CD4-positive, alpha-beta T cell treated with Interleukin-2 at 100 ng/mL for 4 hours (primary cell): ENCODE measurements at regions not wholly inside any gene's neighbourhood (a gene's known extent, or its start where the extent isn't known, plus 50 kb on each side); places are given as distances from the start of the nearest gene placed in this dataset.

Source experiments
- DNase-seq: peaks from one replicate; pipeline ENCODE4 v3.0.0-alpha.2; 2020; ENCODE audit warnings: low spot score

DNA sequence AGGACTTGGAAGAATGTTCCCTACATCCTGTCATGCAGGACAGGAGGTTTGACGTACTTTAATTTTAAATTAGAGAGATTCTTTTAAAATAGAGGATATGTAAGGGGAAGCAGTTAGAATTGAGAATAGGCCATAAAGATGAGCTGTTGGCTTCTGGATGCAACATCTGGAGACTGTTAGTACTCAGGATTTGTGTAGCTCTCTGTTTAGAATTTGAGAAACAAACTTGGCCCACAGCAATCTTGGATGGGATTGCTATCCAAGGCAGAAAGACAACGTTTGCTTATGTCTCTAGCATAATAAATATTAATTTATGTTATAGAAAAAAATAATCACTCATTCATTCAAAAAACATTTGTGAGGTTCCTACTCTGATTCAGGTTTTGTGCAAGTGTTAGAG, 398.4 kb upstream of the NOVA1 start:
- DNase-seq = no peak

DNA sequence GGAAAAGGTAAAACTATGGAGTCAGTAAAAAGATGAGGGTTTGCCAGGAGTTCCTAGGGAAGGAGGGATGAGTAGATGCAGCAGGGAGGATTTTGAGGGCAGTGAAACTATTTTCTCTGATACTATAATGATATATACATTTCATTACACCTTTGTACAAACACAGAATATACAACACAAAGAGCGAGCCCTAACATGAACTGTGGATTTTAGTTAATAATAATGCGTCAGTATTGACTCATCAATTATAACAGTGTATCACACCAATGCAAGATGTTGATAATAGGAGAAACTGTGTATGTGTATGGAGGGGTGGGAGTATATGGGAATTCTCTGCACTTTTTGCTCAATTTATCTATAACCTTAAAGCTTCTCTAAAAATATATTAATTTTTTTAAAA, 404.3 kb upstream of the NOVA1 start:
- DNase-seq = no peak

DNA sequence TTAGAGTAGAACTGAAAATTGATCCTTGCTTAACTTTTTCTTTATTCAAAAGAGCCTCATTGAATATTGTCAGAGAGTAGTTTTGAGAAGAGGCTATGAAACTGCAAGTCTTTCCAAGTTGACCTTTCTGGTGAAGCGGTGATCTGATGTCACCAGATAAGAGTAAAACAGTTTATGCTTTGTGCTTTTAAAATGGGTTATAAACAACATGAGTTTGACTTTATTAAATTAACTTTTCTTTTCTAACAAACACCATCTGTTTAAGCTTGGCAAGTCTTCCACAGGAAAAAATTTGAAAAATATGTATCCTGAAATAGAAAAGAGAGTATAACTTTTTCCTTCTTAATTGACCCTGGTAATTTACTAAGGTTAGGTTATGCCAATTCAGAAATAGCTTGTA, 408.7 kb upstream of the NOVA1 start:
- no peak for DNase-seq

GRCh38 chr14:27008187-27008586, 410.4 kb upstream of the NOVA1 start:
- no peak for DNase-seq

DNA sequence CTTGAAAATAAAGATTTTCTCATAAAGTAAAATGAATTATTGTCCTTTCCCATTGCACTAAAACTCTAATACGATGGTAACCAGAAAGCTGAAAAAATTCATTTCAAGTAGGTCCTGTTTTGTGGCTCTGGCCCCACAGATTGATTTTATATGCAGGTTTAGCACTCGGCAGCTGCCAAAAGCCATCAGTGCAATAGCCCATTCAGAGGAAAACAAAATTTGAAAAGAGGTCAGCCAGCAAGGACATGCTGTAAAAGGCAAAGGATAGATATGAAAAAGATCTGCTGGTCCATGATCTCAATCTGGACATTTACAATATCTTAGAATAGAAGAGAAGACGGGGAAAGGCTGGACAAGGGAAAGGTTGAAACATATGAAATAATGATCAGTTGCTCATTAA, 414.8 kb upstream of the NOVA1 start:
- DNase-seq = no peak

DNA sequence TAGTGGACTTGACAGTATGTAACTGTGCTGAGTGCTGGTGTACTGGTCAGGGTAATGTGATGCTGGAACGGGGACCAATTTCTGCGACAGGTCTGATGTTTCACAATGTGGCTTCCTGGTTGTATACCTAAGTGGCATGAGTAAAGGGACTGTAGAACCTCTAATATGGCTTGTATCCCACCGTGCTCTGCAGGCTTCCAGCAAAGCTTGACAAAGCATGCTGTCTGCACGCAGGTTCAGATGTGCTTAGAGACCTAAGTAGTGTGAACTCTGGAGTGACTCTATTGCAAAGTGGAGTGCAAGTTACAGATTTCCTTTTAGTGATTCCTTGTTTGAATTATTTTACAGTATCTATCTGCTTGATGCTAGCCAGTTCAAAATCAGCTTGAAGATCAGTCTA, 415.8 kb upstream of the NOVA1 start:
- DNase-seq = no peak

- DNase-seq = no peak
Measured at GRCh38 chr14:27015065-27015464, 417.2 kb upstream of the NOVA1 start.

- no peak for DNase-seq
Measured at GRCh38 chr14:27025648-27026047, 427.8 kb upstream of the NOVA1 start.

DNA sequence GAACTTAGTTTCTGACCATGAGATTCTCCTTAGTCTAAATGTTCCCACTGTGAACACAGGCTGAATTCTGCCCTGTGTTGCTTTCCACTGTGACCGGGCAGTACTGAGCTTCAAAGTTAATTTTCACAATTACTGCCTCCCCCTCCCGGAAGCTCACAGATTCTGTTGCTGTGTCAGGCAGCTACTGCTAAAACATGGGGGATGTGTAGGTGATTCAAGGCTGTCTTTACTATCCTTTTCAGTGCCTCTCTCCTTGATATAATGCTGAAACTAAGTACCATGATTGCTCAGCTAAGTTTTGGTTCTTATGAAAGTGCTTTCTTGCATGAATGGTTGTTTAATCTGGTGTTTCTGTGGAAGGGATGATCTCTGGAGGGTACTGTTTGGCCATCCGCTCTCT, 428.3 kb upstream of the NOVA1 start:
- DNase-seq = no peak

- DNase-seq = no peak
Measured at GRCh38 chr14:27040552-27040951, 442.7 kb upstream of the NOVA1 start.

DNA sequence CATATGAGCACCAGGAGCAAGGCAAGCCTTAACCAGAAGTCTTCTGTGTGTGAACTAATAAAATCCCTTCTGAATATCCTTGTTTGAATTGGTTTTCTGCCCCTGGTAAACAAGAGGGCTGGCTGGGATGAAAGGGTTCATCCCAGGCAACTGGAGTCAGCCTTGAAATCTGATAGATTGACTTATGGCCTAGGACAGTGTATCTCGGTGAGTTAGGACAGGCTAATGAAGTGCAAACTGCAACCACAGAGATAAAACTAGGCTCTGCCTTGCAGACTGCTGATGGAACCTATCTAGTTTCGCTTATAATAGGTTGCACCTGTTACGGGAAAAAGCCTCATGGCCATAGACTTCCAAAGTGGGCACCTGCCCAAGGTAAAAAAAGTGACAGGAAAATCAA, 451.9 kb upstream of the NOVA1 start:
- DNase-seq = no peak

DNA sequence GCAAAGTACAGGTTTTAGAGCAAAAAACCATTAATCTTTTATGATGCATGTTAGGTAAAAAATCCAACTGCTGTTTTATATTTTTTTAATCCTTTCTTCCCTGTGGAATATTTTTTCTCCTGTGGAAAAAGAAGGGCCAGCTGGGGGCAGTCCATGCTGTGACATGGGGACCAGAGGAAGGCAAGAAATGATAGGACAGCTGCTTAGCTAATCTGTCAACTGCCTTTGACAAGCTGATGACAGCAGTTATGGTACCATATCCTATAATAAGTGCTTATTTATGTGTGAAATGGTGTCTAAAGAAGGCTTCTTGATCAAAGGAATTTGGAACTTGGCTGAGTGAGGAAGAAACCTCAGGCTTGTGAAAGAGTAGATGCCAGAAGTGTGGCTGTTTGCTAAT, 452.4 kb upstream of the NOVA1 start:
- DNase-seq = no peak

- DNase-seq = no peak
Measured at GRCh38 chr14:27056586-27056985, 458.8 kb upstream of the NOVA1 start.

DNA sequence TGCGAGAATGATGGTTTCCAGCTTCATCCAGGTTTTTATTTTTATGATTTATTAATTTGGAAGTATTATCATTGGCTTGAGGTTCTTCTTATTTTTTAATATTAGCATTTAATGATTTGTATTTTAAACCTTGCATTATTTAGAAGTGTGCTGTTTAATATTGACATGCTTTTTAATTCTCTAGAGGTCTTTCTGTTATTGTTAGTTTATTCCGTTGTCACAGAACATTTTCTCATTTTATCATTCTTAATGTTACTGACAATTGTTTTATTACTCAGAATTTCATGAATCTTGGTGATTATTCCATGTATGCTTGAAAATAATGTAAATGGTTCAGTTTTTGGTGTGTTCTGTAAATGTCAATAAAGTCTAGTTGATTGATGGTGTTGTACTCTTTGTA, 463.5 kb upstream of the NOVA1 start:
- no peak for DNase-seq

- DNase-seq = no peak
Measured at GRCh38 chr14:27063959-27064358, 466.1 kb upstream of the NOVA1 start.

DNA sequence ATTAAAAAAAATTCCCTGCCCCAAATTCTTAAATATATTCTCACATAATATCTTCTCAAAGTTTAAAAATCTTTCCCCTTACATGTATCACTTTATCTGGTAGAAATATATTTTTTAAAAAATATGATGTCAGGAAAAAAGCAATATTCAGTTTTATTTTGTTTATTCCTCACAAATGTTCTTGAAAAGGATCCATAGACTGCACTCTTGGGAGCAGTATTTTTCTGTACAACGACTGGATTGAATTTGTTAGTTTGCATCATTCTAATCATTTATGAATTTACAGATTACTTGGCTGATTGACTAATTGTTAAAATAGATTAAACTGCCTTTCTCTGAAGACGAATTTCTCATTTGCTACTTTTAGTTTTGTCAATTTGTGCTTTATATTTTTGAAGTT, 468.1 kb upstream of the NOVA1 start:
- no peak for DNase-seq

- no peak for DNase-seq
Measured at GRCh38 chr14:27067961-27068360, 470.1 kb upstream of the NOVA1 start.

GRCh38 chr14:27072589-27072988, 474.8 kb upstream of the NOVA1 start:
- no peak for DNase-seq

GRCh38 chr14:27075503-27075902, 477.7 kb upstream of the NOVA1 start:
- DNase-seq = no peak

- DNase-seq = no peak
Measured at GRCh38 chr14:27077214-27077613, 479.4 kb upstream of the NOVA1 start.

DNA sequence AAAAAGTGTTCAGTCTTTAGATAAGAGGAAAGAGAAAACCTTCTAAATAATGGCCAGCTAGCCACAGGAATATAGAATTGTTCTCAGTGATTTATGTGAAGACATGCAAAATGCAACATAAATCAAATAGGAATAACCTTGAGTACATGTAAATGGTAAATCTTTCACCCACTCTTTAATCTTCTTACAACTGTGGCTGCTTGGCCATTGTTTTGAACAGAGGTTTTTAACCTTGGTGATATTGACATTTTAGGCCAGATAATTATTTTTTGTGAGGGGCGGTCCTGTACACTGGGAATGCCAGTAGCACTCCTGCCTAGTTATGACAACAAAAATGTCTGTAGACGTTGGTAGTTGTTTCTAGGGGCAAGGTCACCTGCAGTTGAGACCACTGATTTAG, 479.9 kb upstream of the NOVA1 start:
- DNase-seq = no peak

- no peak for DNase-seq
Measured at GRCh38 chr14:27078191-27078590, 480.4 kb upstream of the NOVA1 start.

- no peak for DNase-seq
Measured at GRCh38 chr14:27079716-27080115, 481.9 kb upstream of the NOVA1 start.

- DNase-seq = no peak
Measured at GRCh38 chr14:27085500-27085899, 487.7 kb upstream of the NOVA1 start.

DNA sequence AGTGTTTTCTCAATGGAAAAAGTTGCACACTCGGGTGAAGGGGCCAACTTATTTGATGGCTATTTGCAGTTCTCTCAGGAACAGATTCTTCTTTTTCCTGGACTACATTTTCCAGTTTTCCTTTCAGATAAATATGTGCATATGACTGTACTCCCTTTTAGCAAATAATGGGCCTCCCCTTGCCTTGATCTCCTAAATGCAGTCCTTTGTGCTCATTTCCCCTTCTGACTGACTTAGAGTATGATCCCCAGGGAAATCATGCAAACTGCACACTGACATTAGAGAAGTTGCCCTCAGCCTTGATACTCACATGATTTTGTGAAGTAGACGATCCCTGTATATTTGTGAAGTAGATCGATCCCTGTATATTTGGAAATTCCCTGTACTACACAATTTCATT, 492.9 kb upstream of the NOVA1 start:
- no peak for DNase-seq
